DND-41 (cell line): ENCODE measurements at regions not wholly inside any gene's neighbourhood (a gene's known extent, or its start where the extent isn't known, plus 50 kb on each side); places are given as distances from the start of the nearest gene placed in this dataset.

Experiments used
- EZH2 ChIP-seq: IDR thresholded peaks from 3 replicates; pipeline ENCODE4 v1.6.1; 2012; ENCODE audit warnings: borderline replicate concordance, low read depth, mild to moderate bottlenecking, moderate library complexity, low read length, inconsistent platforms; ENCODE audit not compliant: severe bottlenecking
- TF ChIP-seq, protein P1 (sequence below): IDR thresholded peaks from 2 replicates; pipeline ENCODE4 v1.5.1; 2012; ENCODE audit warnings: borderline replicate concordance, low read length, moderate library complexity, mild to moderate bottlenecking; ENCODE audit not compliant: poor library complexity, severe bottlenecking; ENCODE audit errors: extremely low read depth

- TF ChIP-seq EZH2: no peak
- TF ChIP-seq, protein P1, sequence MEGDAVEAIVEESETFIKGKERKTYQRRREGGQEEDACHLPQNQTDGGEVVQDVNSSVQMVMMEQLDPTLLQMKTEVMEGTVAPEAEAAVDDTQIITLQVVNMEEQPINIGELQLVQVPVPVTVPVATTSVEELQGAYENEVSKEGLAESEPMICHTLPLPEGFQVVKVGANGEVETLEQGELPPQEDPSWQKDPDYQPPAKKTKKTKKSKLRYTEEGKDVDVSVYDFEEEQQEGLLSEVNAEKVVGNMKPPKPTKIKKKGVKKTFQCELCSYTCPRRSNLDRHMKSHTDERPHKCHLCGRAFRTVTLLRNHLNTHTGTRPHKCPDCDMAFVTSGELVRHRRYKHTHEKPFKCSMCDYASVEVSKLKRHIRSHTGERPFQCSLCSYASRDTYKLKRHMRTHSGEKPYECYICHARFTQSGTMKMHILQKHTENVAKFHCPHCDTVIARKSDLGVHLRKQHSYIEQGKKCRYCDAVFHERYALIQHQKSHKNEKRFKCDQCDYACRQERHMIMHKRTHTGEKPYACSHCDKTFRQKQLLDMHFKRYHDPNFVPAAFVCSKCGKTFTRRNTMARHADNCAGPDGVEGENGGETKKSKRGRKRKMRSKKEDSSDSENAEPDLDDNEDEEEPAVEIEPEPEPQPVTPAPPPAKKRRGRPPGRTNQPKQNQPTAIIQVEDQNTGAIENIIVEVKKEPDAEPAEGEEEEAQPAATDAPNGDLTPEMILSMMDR: peak; percentile 69
Measured at GRCh38 chr5:167049043-167049663, 1242.3 kb upstream of the WWC1 start.
